Gastroesophageal sphincter (tissue), 3 donors: ENCODE measurements at regions not wholly inside any gene's neighbourhood (a gene's known extent, or its start where the extent isn't known, plus 50 kb on each side); places are given as distances from the start of the nearest gene placed in this dataset.

Experiments used
- CTCF ChIP-seq, 4 experiments: fragments of 200-600 bp in 2 of 4; fragments of 450-650 bp in 2 of 4; sonication (generic) in 1 of 4; IDR thresholded peaks; one replicate each; pipeline ENCODE4 v1.5.1; 2017 to 2019; ENCODE audit warnings: antibody characterized with exemption in 4 of 4, mild to moderate bottlenecking in 2 of 4, moderate library complexity in 2 of 4
- POLR2A ChIP-seq, 2 donors: fragments of 450-650 bp; IDR thresholded peaks; one replicate each; pipeline ENCODE4 v1.6.1; 2017; ENCODE audit warnings: antibody characterized with exemption in 2 of 2, mild to moderate bottlenecking in 2 of 2, moderate library complexity in 1 of 2
- POLR2AphosphoS5 ChIP-seq: sonication (generic); formaldehyde crosslinking; IDR thresholded peaks from one replicate; pipeline ENCODE4 v1.6.1; 2017; ENCODE audit warnings: antibody characterized with exemption

DNA sequence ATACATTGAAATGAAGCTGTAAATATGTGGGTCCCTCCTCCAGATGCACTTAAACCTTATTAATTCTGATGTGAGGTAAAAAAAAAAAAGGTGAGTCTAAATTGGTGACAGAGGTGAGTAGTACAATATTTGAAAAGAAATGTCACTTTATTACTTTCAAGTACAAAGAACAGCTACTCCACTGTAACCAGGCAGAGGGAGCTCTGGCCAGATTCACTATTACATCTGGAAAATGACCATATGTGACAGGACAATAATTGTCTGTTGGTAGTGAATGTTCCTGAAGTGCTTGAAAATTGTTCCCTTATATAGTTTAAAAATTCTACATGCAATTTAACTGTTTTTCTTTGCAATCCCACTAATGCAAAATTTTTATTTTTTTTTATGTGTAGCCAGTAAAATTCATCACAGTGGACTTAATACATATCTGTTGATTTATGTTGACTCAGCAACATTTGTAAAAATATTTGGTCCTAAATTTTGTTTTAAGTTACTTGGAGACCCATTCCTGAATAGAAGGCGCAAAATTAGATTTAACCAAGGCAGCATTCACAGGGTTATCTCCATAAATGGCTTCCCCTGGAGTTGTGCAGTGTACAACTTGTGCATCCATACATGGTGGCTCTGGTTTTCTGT, 231.9 kb upstream of the TBC1D5 start:
- no peak for TF ChIP-seq CTCF (IDR thresholded peaks at IDR 0.05)
- no peak for TF ChIP-seq POLR2A (IDR thresholded peaks at IDR 0.05)
- no peak for TF ChIP-seq POLR2AphosphoS5
